GM18517 (cell line): ENCODE measurements at regions not wholly inside any gene's neighbourhood (a gene's known extent, or its start where the extent isn't known, plus 50 kb on each side); places are given as distances from the start of the nearest gene placed in this dataset.

Experiments
- ATAC-seq: cut with Tn5 transposase; IDR thresholded peaks from one replicate; pipeline ENCODE4 v1.9.1; 2021; ENCODE audit warnings: mild to moderate bottlenecking, moderate library complexity; ENCODE audit not compliant: unreplicated experiment

DNA sequence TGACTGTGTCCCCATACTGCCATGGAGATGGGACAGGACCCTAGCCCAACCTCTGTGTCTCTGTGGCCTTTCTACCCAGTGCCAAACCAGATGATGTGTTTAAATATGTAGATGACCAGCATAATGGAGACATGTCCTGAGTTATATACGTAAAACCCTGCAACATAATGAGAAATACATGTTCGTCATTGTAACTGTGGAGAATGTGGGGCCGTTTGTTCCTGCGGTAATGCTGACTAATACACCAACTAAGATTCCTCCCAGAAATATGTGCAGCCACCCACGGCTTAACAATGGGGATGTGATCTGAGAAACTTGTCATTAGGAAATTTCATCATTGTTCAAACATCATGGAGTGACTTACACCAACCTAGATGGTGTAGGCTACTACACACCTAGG is 71.7 kb upstream of the SIM2 start:
- ATAC-seq: no peak

DNA sequence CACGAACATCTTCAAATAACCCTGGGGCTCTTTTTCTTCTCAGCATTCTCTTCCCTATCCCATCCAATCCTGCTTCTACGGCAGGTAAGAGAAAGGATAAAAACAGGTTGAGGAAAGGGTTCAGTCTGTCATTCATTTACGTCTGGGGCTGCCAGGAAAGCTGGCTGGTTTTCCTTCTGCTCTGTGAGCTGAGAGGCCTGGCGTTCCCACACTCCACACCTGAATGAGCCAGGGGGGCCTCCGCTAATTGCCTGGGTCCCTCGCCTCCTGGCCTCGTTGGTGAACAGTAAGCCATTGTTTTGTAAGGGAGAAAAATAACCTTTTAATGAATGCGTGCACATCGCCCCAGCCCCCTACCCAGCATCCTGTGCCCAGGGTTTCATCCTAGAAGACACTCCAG is 70.8 kb upstream of the SIM2 start:
- no peak for ATAC-seq

DNA sequence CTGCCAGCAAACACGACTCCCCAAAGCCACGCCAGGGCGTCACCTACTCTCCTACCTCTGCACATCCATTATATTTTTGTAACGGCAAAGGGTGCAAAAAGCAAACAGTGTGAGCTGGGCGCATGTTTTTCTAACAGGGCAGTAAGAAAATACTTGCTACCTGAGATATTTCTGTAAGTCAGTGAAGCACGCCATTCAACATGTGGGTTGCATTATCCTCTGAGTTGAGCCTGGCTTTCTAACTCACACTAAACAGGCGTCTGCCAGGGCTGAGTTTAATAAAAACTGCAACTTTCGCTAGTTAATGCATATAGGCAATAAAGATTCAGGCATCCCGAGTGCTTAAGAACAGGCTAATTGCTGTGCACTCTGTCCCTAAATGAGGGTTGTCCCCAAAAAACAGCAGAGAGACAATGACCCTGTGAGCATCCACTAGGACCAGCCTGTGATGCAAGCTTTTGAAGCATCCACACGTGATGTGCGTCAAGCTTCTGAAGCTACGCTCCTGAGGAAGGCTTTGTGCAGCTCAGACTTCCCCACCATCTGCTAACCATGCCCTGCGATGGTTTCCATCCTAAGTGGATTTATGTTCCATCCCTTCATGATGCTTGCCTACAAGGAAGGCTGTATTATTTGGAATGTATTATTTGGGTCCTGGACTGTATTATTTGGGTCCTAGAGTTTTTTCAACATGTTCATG is 70.0 kb upstream of the SIM2 start:
- ATAC-seq: no peak

DNA sequence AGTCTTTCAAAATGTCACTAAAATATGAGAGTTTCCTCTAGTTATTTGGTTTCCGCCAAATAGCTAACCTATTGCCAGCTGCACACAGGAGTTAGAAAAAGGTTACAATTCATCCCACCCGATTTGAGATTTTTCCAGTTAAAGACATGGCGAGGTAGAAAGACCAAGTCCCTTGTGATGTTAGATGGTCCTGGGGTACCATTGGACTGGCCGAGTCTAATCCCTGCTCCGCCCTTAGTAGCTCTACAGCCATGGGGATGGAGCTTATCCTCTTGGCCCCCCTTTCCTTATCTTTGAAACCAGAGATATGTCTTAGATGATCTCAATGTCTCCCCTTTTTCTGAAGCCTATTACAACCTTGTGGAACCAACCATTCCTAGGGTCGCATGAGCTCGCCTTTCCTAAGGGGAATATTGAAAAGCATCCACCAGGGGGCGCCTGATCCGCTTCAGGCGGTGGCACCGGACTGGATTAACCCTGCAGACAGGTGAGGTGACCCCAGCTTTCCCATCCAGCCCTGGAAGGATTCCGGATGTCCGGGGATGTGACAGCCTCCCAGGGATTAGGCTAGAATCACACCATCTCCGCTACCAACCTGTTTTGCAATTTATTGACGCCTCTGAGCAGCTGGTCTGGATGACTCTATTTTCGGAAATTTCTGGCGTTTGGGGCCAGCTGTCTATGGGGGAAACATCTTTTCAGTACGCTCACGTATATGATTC is 68.3 kb upstream of the SIM2 start:
- ATAC-seq: no peak

DNA sequence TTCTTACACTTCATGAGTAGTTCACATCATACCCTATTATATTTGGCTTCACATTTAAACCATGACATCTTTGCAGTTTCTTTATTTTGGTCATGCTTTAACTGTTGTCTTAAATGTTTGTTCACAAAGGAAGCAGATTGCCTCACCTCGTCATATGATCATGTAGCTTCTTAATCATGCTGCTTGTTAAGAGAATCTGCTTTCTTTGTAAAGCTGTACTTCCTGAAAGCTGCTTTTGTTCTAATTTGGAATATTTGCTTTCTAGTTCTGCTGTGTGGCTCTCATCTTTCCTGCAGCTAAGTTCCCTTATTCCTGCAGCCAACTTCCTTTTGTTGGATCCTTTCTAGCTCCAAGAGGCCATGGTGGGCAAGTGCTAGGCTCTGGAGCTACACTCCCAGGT is 62.9 kb upstream of the SIM2 start:
- ATAC-seq: no peak

DNA sequence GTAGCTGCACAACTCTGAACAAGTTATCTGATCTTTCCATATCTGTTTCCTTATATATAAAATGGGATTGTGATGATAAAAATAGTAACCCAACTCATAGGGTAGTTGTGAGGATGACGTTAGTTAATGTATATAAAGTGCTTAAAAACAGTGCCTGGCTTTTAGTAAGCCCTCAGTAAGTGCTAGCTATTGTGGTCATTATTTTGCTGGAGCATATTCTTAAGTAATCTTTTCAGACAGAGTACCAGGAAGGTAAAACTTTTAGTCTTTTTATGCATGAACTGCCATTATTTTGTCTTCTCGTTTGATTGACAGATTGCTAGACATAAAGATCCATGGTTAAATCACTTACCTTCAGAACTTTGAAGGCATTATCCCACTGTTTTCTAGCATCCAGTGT is 62.5 kb upstream of the SIM2 start:
- no peak for ATAC-seq

DNA sequence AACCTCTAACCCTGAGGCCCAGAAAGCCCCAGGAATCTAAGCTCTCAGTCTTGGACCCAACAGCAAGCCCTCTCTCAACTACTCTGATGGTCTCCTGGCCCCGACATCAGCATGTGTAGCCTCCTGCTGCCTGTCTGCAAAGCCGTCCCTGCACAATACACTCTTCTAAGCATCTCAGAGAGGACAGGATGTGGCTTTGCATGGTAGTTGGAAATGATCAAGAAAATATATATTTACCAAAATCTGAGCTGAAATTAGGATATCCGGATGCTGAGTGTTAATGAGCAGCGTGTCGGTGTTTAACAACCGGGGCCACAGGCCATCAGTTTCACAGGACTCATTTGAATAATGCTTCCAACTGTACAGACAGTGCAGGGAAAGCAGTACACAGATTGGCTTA is 59.1 kb upstream of the SIM2 start:
- no peak for ATAC-seq

DNA sequence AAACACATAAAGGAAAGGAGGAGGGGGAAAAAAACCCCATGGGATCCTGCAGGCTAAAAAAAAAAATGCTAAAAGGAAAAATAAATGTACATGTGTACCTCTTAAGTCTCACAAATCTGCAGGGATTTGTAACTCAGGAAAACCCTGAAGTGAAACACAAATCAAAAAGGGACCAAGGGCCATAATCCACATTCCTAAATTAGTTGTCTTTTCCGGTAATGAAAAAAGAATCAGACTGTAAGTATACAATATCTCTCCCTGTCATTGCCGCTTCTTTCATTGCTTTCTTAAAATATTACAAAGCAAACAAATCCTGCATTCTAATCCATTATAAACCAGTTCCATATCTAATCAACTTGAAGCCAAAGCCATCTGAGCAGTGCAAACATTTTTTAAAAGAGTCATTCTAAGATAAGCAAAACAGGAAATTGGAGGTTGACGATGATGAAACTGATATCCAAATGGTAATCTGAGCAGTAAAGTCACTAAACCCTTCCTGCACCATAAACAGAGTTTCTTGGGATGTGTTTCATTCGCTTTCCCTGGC is 58.7 kb upstream of the SIM2 start:
- ATAC-seq: no peak

DNA sequence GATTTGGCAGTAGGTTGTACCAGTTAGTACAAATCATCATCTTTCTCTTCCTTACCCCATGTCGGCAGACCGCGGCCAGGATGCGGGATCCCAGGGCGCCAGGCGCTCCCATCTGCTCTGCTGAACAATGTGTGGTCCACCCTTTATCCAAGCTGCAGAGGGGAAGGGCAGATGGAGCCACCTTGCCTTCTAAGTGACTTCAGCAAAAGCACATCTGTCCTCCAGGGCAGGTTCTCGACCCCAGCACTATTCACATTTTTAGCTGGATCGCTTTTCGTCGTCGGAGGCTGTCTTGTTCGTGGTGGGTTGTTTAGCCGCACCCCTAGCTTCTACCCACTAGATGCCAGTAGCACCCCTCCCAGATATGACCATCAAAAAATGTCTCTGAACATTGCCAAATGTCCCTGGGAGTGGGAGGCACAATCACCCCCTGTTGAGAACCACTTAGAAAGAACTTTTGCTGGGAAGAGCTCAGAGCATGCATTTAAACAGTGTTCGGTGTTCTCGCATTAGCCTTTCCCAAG is 58.1 kb upstream of the SIM2 start:
- no peak for ATAC-seq

DNA sequence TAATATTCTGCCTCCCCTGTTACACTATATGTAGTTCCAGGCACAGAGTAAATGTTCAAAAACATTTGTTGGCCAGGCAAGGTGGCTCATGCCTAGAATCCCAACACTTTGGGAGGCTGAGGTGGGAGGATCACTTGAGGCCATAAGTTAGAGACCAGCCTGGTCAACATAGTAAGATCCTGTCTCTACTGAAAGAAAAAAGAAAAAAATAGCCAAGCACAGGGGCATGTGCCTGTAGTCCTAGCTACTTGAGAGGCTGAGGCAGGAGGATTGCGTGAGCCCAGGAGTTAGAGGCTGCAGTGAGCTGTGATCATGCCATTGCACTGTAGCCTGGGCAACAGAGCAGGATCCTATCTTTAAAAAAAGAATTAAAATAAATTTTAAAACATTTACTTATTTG is 57.6 kb upstream of the SIM2 start:
- ATAC-seq: no peak

DNA sequence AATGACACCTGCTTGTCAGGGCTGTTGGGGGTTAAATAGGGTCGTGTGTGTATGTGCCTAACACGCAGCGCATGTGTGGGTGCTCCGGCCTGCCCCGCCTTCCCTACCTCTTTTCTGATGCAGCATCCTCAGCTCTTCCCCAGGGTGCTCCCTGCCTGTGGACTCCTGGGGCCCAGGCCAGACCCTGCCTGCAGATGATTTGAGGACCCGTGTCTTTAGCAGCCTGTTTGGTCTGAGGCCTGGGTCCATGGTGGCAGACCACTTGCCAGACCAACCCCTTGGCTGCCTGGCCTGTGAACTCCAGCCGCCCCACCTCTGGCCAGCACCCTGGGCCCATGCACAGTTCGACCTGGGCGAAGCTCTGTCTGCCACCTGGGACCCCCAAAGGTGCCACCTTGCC is 57.0 kb upstream of the SIM2 start:
- no peak for ATAC-seq

DNA sequence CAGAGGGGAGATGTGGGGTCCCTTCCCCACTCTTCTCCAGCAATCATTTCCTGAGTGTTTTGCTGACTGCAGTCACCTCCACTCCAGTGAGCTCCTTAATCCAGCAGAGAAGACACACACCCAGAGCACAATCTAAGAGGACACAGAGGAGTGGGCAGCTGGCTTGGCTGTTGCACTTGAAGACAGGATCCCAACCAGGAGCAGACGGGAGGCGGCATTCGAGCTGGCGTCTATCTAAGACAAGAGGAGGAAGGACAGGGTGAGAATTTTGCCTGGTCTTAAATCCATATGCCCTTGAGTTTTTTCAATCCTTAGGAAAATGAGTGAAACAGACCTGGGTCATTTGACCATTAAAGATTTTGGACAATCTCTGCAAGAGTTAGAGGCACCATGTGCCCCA is 56.1 kb upstream of the SIM2 start:
- ATAC-seq: no peak

DNA sequence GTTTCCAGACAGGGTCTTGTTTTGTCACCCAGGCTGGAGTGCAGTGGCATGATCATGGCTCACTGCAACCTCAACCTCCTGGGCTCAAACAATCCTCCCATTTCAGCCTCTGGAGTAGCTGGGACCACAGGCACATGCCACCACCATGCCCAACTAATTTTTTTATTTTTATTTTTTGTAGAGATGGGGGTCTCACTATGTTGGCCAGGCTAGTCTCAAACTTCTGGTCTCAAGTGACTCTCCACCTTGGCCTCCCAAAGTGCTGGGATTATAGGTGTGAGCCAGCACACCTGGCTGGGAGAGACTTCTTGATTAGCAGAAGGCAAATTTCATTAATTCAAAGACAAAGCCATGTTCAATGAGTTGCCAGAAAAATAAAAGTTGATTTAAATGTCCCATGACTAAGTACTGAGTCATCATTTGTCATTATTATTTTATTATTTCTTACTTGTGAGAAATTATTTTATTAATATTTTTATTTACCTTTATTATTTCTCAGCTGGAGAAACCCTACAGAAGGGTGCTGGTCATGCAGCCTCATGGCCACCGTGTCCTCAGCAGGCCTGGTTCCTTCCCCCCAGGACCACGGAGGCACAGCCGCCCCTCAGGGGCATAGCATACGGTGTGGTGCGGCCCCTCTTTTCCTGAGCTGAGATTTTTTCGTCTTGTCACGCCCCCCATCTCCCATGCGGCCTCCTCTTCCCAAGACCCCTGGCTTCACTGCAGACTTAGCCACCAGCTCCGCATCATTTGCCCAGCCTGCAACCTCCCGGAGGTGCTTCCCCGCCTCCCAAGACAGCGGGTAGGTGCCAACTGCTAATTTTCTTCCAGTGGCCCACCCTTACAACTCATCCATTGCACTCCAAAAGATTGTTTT is 55.3 kb upstream of the SIM2 start:
- no peak for ATAC-seq

DNA sequence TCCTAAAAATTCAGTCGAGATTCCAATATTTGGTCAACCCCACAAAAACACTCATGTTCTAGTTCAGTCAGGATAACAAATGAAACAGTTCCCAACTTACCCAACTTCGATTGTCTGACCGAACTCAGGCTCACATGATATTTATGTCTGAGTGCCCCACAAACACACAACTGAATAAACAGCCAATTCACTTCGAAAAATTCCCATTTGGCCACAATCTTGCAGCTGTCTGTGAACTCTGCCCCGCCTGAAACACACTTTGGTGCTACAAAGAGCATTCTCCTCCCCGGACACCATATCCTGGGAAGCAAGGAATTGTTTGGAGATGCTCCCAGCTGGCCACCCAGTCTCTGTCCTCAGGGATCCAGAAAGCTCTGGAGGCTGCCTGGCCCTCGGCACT is 52.9 kb upstream of the SIM2 start:
- no peak for ATAC-seq

DNA sequence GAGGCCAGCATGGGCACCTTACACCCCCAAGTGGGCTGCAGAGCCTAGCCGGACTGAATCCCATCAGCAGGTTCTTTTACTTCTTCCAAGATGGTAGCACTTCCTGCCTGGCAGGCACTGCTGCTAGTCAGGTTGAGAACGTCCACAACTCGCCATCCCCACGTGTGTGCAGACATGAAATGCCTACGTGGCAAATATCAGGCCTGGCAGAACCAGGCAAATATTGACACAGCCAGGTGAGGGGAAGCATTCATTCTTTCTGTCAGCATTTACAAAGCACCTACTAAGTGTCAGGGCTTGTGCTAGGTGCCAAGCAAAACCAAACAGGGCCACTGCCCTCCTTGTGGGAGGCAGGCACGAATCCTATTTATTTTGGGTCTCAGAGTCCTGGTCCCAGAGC is 52.3 kb upstream of the SIM2 start:
- no peak for ATAC-seq

DNA sequence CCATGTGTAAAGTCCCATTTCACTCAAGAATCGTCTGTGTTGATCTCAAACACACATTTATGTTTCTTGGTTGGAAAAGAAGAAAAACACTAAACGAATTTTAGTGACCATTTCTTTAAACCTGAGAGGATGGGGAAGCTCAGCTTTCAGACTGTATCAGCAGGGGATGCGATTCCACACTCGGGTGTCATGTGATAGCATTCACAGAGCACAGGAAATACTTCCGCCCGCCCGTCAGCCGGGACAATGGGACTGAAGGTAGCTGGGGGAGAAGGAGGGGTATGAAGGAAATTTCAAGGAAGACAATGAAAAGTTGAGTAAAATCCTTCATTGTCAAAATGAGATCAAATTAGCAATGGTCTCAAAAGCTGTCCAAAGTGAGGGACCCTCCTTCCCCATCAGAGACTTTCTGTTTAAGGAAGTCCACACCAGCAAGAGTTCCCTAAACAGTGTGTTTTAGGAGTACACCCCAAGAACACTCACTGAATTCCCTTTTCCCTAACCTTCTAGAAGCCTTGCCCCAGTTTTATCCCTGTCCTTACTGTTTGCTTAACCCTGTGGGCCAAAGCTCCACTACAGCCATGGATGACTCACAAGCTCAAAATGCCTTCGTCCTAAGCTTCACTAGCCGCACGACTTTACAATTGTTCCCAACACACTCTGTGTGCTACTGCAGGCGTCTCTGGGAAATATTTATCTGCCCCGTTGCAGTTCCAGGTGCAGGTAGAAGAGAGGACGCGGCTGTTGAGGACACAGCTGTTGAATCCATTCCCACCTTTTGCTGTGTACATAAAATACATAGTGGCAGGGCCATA is 51.4 kb upstream of the SIM2 start:
- ATAC-seq: no peak
